Activated T-helper 2 cell treated with anti-CD3 and anti-CD28 coated beads, Interferon-gamma antibody, Interleukin-2, Interleukin-4, amounts not matched to agents 10 μg/mL and 5 μg/mL and 100 μg/mL, durations not matched to agents 14 hours and 24 hours and 36 hours (primary cell): ENCODE measurements at regions not wholly inside any gene's neighbourhood (a gene's known extent, or its start where the extent isn't known, plus 50 kb on each side); places are given as distances from the start of the nearest gene placed in this dataset.

Experiments
- DNase-seq: peaks from one replicate; pipeline ENCODE4 v3.0.0; 2021; ENCODE audit warnings: low spot score
- H3K27ac Mint-ChIP-seq: one replicate; pipeline ENCODE4 v1.8.0; 2021; ENCODE audit warnings: mixed read lengths
- H3K27me3 Mint-ChIP-seq: one replicate; pipeline ENCODE4 v1.8.0; 2021; ENCODE audit warnings: low read depth, mixed read lengths
- H3K36me3 Mint-ChIP-seq: one replicate; pipeline ENCODE4 v1.8.0; 2021; ENCODE audit warnings: low read depth, mixed read lengths
- H3K4me1 Mint-ChIP-seq: one replicate; pipeline ENCODE4 v1.8.0; 2021; ENCODE audit warnings: low read depth, mixed read lengths
- H3K4me3 Mint-ChIP-seq: one replicate; pipeline ENCODE4 v1.8.0; 2021; ENCODE audit warnings: low read depth, mild to moderate bottlenecking, moderate library complexity, mixed read lengths
- H3K9me3 Mint-ChIP-seq: one replicate; pipeline ENCODE4 v1.8.0; 2021; ENCODE audit warnings: mixed read lengths
- intact Hi-C: fragments of 100-400 bp; cut with micrococcal nuclease; formaldehyde crosslinking; loops from one replicate; pipeline ENCODE4 v1.15.1; 2023

- intact Hi-C loops = no loop called here
- no peak overlapping the region for H3K27ac Mint-ChIP-seq
- H3K36me3 Mint-ChIP-seq = no peaks in the 10 kb centered on the region
- H3K9me3 Mint-ChIP-seq = no peaks in the 10 kb centered on the region
- H3K4me1 Mint-ChIP-seq = no peaks in the 10 kb centered on the region
- no peak for DNase-seq
- H3K4me3 Mint-ChIP-seq = no peak overlapping the region
- H3K27me3 Mint-ChIP-seq = peaks cover 8% of the 10 kb centered on the region
Measured at GRCh38 chr3:30155755-30156154, 450.6 kb upstream of the TGFBR2 start.

- no peaks in the 10 kb centered on the region for H3K9me3 Mint-ChIP-seq
- no peak overlapping the region for H3K27ac Mint-ChIP-seq
- H3K4me3 Mint-ChIP-seq = no peak overlapping the region
- no peaks in the 10 kb centered on the region for H3K4me1 Mint-ChIP-seq
- H3K36me3 Mint-ChIP-seq = no peaks in the 10 kb centered on the region
- DNase-seq = no peak
- peaks cover 8% of the 10 kb centered on the region for H3K27me3 Mint-ChIP-seq
- intact Hi-C loops = no loop called here
Measured at GRCh38 chr3:30156586-30157498, 449.6 kb upstream of the TGFBR2 start.

GRCh38 chr3:30161375-30161774 is 445.0 kb upstream of the TGFBR2 start:
- Mint-ChIP-seq H3K27ac (no peak overlapping the region), H3K9me3 (no peaks in the 10 kb centered on the region), H3K36me3 (no peaks in the 10 kb centered on the region), H3K4me1 (no peaks in the 10 kb centered on the region), H3K4me3 (no peak overlapping the region), H3K27me3 (peaks cover 2% of the 10 kb centered on the region)
- intact Hi-C loops = no loop called here
- no peak for DNase-seq

DNA sequence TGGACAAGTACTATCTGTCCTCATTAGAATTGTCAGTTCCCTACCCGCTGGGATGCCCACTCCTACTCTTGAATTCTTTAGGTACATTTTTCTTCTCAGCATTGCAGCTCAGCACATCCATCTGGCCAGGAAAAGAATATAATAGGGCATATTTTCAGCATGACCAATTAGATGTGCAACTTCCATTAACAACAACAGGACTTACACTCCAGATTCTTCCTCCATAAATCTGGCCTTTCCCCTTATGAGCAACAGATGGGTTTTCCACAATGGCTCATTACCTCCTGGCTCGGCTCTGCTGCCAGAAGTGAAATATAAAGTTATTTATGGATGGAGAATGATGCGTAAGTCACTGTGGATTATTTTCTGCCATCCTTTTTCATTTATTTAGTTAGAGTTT is 443.8 kb upstream of the TGFBR2 start:
- Mint-ChIP-seq H3K4me3 (no peak overlapping the region), H3K9me3 (no peaks in the 10 kb centered on the region), H3K27me3 (peaks cover 2% of the 10 kb centered on the region), H3K27ac (no peak overlapping the region), H3K4me1 (no peaks in the 10 kb centered on the region), H3K36me3 (no peaks in the 10 kb centered on the region)
- intact Hi-C loops = no loop called here
- no peak for DNase-seq

- intact Hi-C loops = no loop called here
- H3K27me3 Mint-ChIP-seq = peaks cover 10% of the 10 kb centered on the region
Measured at GRCh38 chr3:30166535-30166934, 439.9 kb upstream of the TGFBR2 start.

DNA sequence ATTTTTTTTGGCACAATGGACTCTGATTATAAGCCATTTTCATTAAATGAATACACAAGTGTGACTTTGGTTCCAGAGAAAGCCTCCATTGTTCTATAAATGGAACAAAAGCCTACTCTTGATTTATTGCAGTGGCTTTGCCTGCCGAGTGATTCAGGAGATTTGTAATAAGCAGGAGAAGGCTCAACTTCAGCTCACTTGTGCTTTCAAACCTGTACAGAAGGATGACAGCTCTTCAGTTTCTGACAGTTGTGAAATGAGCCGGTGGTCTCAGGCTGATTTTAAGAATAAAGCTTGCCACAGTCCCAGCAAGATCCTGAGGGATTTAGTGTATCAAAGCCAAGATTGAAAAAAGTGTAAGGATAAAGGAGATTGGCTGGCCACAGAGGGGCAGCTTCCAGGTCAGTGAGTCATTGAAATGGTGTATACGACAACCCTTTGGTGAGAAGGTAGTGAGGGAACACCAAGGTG is 438.8 kb upstream of the TGFBR2 start:
- Mint-ChIP-seq H3K36me3 (no peaks in the 10 kb centered on the region), H3K27me3 (peaks cover 10% of the 10 kb centered on the region), H3K9me3 (no peaks in the 10 kb centered on the region), H3K4me3 (no peak overlapping the region), H3K27ac (no peak overlapping the region), H3K4me1 (no peaks in the 10 kb centered on the region)
- intact Hi-C loops = no loop called here
- DNase-seq = no peak

More at GRCh38 chr3:30166535-30166934, 439.9 kb upstream of the TGFBR2 start:
- no peaks in the 10 kb centered on the region for H3K9me3 Mint-ChIP-seq
- no peaks in the 10 kb centered on the region for H3K36me3 Mint-ChIP-seq
- no peak overlapping the region for H3K27ac Mint-ChIP-seq
- no peaks in the 10 kb centered on the region for H3K4me1 Mint-ChIP-seq
- H3K4me3 Mint-ChIP-seq = no peak overlapping the region
- no peak for DNase-seq

- Mint-ChIP-seq H3K36me3 (no peaks in the 10 kb centered on the region), H3K4me3 (no peak overlapping the region), H3K9me3 (no peaks in the 10 kb centered on the region), H3K27me3 (peaks cover 13% of the 10 kb centered on the region), H3K4me1 (no peaks in the 10 kb centered on the region), H3K27ac (no peak overlapping the region)
- intact Hi-C loops = no loop called here
- DNase-seq = no peak
Measured at GRCh38 chr3:30169487-30169886, 436.9 kb upstream of the TGFBR2 start.

GRCh38 chr3:30170681-30171438 is 435.5 kb upstream of the TGFBR2 start:
- DNase-seq = no peak
- peaks cover 16% of the 10 kb centered on the region for H3K27me3 Mint-ChIP-seq
- H3K4me1 Mint-ChIP-seq = no peaks in the 10 kb centered on the region
- intact Hi-C loops = no loop called here
- no peaks in the 10 kb centered on the region for H3K9me3 Mint-ChIP-seq
- H3K4me3 Mint-ChIP-seq = no peak overlapping the region
- no peaks in the 10 kb centered on the region for H3K36me3 Mint-ChIP-seq
- H3K27ac Mint-ChIP-seq = no peak overlapping the region

DNA sequence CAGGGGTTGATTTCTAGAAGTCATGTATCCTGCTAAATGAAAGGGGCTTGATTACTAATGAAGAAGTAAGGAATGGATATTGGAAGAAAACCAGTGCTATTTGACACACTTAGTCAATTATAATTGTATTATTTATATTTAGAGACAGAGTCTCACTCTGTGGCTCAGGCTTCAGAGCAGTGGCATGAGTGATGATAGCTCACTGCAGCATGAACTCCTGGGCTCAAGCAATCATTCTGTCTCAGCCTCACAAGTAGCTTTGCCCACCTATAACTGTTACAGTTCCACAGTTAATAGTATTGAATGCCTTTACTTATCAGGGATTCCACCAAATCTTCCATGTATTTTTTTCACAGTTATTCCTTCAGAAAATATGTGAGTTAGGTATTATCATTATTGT is 432.0 kb upstream of the TGFBR2 start:
- H3K27me3 Mint-ChIP-seq = peaks cover 17% of the 10 kb centered on the region
- no peak for DNase-seq
- H3K4me1 Mint-ChIP-seq = no peaks in the 10 kb centered on the region
- no peak overlapping the region for H3K4me3 Mint-ChIP-seq
- no peaks in the 10 kb centered on the region for H3K9me3 Mint-ChIP-seq
- H3K27ac Mint-ChIP-seq = no peak overlapping the region
- H3K36me3 Mint-ChIP-seq = no peaks in the 10 kb centered on the region
- intact Hi-C loops = no loop called here

DNA sequence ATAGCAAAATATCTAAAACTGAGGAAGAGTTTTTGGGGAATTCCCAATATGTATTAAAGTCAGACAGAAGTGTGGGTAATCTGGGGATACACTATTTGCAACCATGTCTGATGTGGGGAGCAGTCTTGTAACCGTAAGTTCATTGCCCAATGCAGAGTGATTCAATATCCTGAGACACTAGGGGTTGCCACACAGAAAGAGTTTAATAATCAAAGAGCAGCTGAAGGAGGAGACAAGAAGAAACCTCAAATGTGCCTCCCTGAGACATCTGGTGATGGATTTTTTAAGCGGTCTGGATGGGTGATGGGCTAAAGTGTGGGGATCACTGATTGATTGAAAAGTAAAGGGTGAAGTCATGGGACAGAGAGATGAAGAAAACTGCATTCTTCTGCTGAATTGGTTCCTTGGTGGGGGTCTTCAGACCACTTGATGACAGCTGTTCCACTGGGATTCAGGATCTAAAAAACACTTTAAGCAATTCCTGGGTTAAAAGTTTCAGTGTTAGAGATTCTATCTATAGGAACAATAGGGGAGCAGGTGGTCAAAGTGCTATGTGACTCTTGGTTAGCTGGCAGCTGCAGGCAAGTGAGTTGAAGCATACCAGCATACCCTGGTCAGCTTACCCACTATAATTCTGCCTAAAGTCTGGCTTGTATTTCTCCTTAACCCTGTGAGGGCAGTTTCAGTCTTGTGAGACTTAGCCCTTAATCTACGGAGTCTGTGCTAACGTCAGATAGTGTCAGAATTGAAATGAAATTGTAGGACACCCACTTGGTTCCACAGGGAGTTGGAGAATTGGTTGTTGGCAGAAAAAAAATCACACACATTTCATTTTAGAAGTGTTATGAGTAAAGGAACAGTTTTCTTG is 425.9 kb upstream of the TGFBR2 start:
- no peaks in the 10 kb centered on the region for H3K36me3 Mint-ChIP-seq
- H3K4me3 Mint-ChIP-seq = no peak overlapping the region
- H3K27ac Mint-ChIP-seq = no peak overlapping the region
- H3K4me1 Mint-ChIP-seq = no peaks in the 10 kb centered on the region
- no peak for DNase-seq
- H3K9me3 Mint-ChIP-seq = no peaks in the 10 kb centered on the region
- intact Hi-C loops = no loop called here
- H3K27me3 Mint-ChIP-seq = peaks cover 21% of the 10 kb centered on the region

GRCh38 chr3:30181178-30181465 is 425.3 kb upstream of the TGFBR2 start:
- Mint-ChIP-seq H3K4me1 (no peaks in the 10 kb centered on the region), H3K27ac (no peak overlapping the region), H3K36me3 (no peaks in the 10 kb centered on the region), H3K27me3 (peaks cover 22% of the 10 kb centered on the region), H3K4me3 (no peak overlapping the region), H3K9me3 (no peaks in the 10 kb centered on the region)
- intact Hi-C loops = no loop called here
- DNase-seq = no peak

- H3K36me3 Mint-ChIP-seq = no peaks in the 10 kb centered on the region
- intact Hi-C loops = no loop called here
- no peak overlapping the region for H3K27ac Mint-ChIP-seq
- no peaks in the 10 kb centered on the region for H3K4me1 Mint-ChIP-seq
- H3K9me3 Mint-ChIP-seq = no peaks in the 10 kb centered on the region
- DNase-seq = no peak
- no peak overlapping the region for H3K4me3 Mint-ChIP-seq
- H3K27me3 Mint-ChIP-seq = peaks cover 23% of the 10 kb centered on the region
Measured at GRCh38 chr3:30181581-30181980, 424.8 kb upstream of the TGFBR2 start.
